Gastrocnemius medialis (tissue), 4 donors: ENCODE measurements at regions not wholly inside any gene's neighbourhood (a gene's known extent, or its start where the extent isn't known, plus 50 kb on each side); places are given as distances from the start of the nearest gene placed in this dataset.

ENCODE experiments used
- ATAC-seq, 2 donors: fragments of 150-250 bp; one replicate each; pipeline ENCODE4 v1.9.1; 2016
- DNase-seq, 2 donors: peaks; one replicate each; pipeline ENCODE4 v3.0.0-alpha.2; 2019
- H3K27ac ChIP-seq, 4 donors: fragments of 200-600 bp; sonication (generic); 1 replicate in 1 of 4; 2 replicates in 3 of 4; pipeline ENCODE4 v1.5.1; 2016 to 2018; ENCODE audit warnings: mild to moderate bottlenecking in 2 of 4, moderate library complexity in 1 of 4
- H3K27me3 ChIP-seq, 3 donors: fragments of 200-600 bp; sonication (generic) in 2 of 3; 1 replicate in 1 of 3; 2 replicates in 2 of 3; pipeline versions ENCODE4 v1.5.1 to v1.6.0; 2016 to 2019; ENCODE audit warnings: mild to moderate bottlenecking in 1 of 3, moderate library complexity in 1 of 3
- H3K36me3 ChIP-seq, 2 donors: fragments of 200-600 bp; sonication (generic) in 1 of 2; one replicate each; pipeline ENCODE4 v1.5.1; 2017 to 2018
- H3K4me1 ChIP-seq, 2 donors: fragments of 200-600 bp; sonication (generic) in 1 of 2; one replicate each; pipeline ENCODE4 v1.5.1; 2016 to 2017; ENCODE audit warnings: mild to moderate bottlenecking in 2 of 2
- H3K4me3 ChIP-seq, 4 donors: fragments of 200-600 bp; sonication (generic) in 3 of 4; 1 replicate in 1 of 4; 2 replicates in 3 of 4; pipeline ENCODE4 v1.5.1; 2016 to 2019; ENCODE audit warnings: mild to moderate bottlenecking in 2 of 4
- H3K9me3 ChIP-seq, 3 donors: fragments of 200-600 bp; sonication (generic) in 2 of 3; 1 replicate in 1 of 3; 2 replicates in 2 of 3; pipeline ENCODE4 v1.5.1; 2016 to 2019
- CTCF ChIP-seq, 5 experiments: fragments of 450-650 bp in 3 of 5; fragments of 200-600 bp in 2 of 5; sonication (generic) in 2 of 5; IDR thresholded peaks in 4 of 5; conservative IDR thresholded peaks in 1 of 5; 1 replicate in 4 of 5; 2 replicates in 1 of 5; pipeline ENCODE4 v1.5.1; 2016 to 2019; ENCODE audit warnings: antibody characterized with exemption in 5 of 5, mild to moderate bottlenecking in 3 of 5, moderate library complexity in 3 of 5
- POLR2A ChIP-seq, 2 donors: fragments of 450-650 bp; IDR thresholded peaks; one replicate each; pipeline ENCODE4 v1.6.1; 2017; ENCODE audit warnings: antibody characterized with exemption in 2 of 2, mild to moderate bottlenecking in 2 of 2, moderate library complexity in 2 of 2
- in situ Hi-C, 4 donors: fragments of 200-750 bp; cut with MboI; loops; one replicate each; pipeline versions ENCODE4 v1.15.0 to v1.8.0; 2017; ENCODE audit warnings: low sequenced_read_pairs in 4 of 4
- intact Hi-C: fragments of 100-400 bp; cut with DNase I; formaldehyde crosslinking; loops from one replicate; pipeline ENCODE4 v1.15.1; 2023; ENCODE audit warnings: low total_unique reads

DNA sequence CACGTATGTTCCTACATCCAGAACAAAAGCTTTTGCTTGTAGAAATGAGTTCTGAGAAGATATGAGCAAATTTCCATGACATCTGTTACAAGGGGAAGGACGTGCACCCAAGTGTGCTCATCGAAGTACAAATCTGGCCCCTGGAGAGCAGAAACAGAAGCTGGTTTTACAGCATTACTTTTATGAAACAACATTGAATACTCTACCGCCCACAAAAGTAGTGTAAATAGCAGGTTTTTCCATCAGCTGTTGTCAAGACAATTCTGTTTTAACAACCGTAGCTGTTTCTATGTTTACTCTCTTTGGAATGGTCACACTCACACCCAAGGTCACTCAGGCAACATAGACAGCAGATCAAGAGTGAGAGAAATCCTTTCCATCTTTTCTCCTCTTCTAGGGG, 114.2 kb upstream of the SSTR4 start:
- no peak for ATAC-seq
- intact Hi-C loops: no loop called here
- H3K27ac ChIP-seq: no peak overlapping the region
- no peak overlapping the region for H3K4me3 ChIP-seq
- H3K36me3 ChIP-seq: no peaks in the 10 kb centered on the region
- in situ Hi-C loops: loop anchor here in 1 of 4 donors (25.0 kb wide), 1 partner anchor 91 kb away; no protein-coding TSS in a partner anchor
- no peak for TF ChIP-seq POLR2A (IDR thresholded peaks at IDR 0.05)
- no peak for TF ChIP-seq CTCF (IDR thresholded peaks at IDR 0.05 in 4 of 5, conservative IDR thresholded peaks at IDR 0.05 in 1 of 5)
- no peaks in the 10 kb centered on the region for H3K4me1 ChIP-seq
- H3K27me3 ChIP-seq: no peaks in the 10 kb centered on the region
- no peak for DNase-seq
- H3K9me3 ChIP-seq: no peaks in the 10 kb centered on the region

DNA sequence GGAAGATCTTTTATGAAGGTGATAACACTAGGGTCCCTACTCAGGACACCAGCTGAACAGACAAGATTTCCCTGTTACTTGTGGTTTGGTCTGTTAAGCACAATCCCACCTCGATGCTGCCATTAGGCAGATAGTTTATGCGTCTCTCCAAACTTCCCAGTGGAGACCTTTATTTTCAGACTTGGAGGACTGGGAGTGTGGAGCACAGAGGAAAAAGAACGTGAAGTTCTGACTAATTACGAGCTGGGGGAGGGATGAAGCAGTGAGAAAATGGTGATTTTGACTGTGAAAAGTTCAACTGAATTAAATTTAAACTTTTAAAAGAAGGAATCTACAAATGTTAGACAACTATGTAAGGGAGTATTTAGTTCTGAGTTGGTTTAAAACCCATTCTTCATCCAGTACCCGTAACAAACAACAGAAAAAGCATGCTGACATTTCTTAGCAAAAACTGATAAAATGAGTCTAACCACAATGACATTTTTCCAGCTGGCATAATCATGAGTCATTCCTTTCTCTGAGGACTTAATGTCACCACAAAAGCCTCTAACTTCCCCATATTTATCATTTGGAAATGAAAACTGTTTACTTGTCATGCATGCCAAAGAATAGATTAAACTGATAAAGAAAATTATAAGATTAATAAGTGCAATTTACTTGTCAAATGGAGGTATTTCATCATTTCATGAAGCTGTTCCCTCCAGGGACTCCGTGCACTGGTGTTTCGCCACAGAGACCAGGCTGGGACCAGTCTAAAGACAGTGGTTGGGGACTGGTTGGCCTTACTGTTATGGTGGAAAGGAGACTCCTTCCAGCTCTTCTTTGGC, 113.3 kb upstream of the SSTR4 start:
- Histone ChIP-seq H3K9me3 (no peaks in the 10 kb centered on the region), H3K4me1 (no peaks in the 10 kb centered on the region), H3K27me3 (no peaks in the 10 kb centered on the region), H3K4me3 (no peak overlapping the region), H3K36me3 (no peaks in the 10 kb centered on the region), H3K27ac (no peak overlapping the region)
- in situ Hi-C loops (loop anchor here in 1 of 4 donors (25.0 kb wide), 1 partner anchor 90 kb away; no protein-coding TSS in a partner anchor), intact Hi-C loops (no loop called here)
- no peak for DNase-seq
- ATAC-seq: no peak
- no peak for TF ChIP-seq CTCF (IDR thresholded peaks at IDR 0.05 in 4 of 5, conservative IDR thresholded peaks at IDR 0.05 in 1 of 5)
- TF ChIP-seq POLR2A (IDR thresholded peaks at IDR 0.05): no peak

DNA sequence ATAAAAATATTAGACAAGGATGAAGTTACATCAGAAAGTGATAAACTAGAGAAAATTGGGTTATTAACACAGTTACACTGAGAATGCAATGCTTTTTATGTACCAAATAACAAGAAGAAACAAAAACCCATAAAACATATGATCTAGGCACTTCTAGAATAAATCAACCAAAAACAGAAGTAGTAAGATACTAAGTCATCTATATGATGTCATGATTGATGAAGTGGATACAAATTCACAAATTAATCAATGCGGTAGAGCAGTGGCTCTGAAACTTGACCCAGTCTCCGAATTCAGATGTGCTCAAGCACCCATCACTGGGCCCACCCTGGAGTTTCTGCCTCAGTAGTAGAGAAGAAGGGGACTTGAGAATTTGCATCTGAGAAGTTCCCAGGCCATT, 112.1 kb upstream of the SSTR4 start:
- H3K27ac ChIP-seq: no peak overlapping the region
- in situ Hi-C loops: loop anchor here in 1 of 4 donors (25.0 kb wide), 1 partner anchor 89 kb away; no protein-coding TSS in a partner anchor
- no peaks in the 10 kb centered on the region for H3K9me3 ChIP-seq
- no peak overlapping the region for H3K4me3 ChIP-seq
- DNase-seq: no peak
- TF ChIP-seq POLR2A (IDR thresholded peaks at IDR 0.05) (no peak), CTCF (IDR thresholded peaks at IDR 0.05 in 4 of 5, conservative IDR thresholded peaks at IDR 0.05 in 1 of 5) (no peak)
- ATAC-seq: no peak
- intact Hi-C loops: no loop called here
- no peaks in the 10 kb centered on the region for H3K36me3 ChIP-seq
- no peaks in the 10 kb centered on the region for H3K27me3 ChIP-seq
- H3K4me1 ChIP-seq: no peaks in the 10 kb centered on the region

DNA sequence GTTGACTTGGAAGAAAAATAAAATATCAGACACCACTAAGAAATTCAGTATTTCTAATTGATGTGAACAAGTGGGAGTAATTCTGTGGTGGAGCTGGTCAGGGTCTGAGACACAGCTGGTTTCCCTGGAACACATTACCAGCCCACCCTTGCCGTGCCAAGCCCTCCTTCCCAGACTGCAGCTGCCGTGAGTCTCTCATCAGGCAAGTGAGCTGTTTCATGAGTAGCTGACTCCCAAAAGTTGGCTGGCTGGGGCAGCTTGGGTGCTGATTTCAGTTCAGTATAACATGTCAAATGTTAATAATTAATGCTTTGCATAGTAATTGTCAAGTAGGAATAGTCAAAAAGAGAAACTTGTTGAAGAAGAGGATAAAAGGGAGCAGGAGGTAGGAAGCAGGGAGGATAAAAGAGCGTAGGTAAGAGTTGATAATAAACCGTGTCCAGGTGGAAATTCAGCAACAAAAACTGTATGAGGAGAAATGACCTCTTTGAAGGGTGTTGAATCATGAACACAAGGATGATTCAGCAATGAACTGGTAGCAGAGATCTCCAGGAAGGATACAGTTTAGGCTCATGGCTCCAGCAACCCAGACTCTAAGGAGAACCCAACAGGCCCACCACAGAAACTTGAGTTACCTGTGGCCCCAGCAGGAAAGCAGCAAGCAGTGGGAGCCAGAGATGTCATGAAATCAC, 110.9 kb upstream of the SSTR4 start:
- H3K4me3 ChIP-seq: no peak overlapping the region
- no peaks in the 10 kb centered on the region for H3K9me3 ChIP-seq
- no peaks in the 10 kb centered on the region for H3K36me3 ChIP-seq
- no peak overlapping the region for H3K27ac ChIP-seq
- DNase-seq (no peak), ATAC-seq (no peak)
- no peaks in the 10 kb centered on the region for H3K4me1 ChIP-seq
- intact Hi-C loops: no loop called here
- in situ Hi-C loops: loop anchor here in 1 of 4 donors (25.0 kb wide), 1 partner anchor 88 kb away; no protein-coding TSS in a partner anchor
- TF ChIP-seq POLR2A (IDR thresholded peaks at IDR 0.05): no peak
- TF ChIP-seq CTCF (IDR thresholded peaks at IDR 0.05 in 4 of 5, conservative IDR thresholded peaks at IDR 0.05 in 1 of 5): no peak
- H3K27me3 ChIP-seq: no peaks in the 10 kb centered on the region
